ENCODE measurements at regions not wholly inside any gene's neighbourhood (a gene's known extent, or its start where the extent isn't known, plus 50 kb on each side); places are given as distances from the start of the nearest gene placed in this dataset.
"Not testable (repeated sequence)": the region's sequence is repeated elsewhere in the genome, so short reads cannot be mapped to it uniquely, and the experiment has no call there.

DNA sequence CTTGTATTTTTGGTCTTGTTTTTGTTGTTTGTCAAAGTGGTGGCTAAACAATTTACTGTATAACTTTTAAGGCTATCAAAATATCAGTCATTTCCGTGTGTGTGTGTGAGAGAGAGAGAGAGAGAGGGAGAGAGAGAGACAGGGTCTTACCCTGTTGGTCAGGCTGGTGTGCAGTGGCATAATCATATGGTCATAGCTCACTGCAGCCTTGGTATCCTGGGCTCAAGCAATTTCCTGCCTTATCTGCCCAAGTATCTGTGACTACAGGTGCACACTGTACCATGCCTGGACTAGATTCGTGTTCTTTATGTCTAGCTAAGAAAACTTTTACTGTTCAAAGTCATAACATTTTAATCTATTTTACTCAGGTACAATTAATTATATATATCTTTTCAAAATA, 313.1 kb upstream of the PUDP start:
- TF ChIP-seq POLR2A, CTCF (IDR thresholded peaks at IDR 0.05): not testable (repeated sequence)

All from esophagus squamous epithelium (tissue), 4 donors.